RPMI8226 (cell line): ENCODE measurements at regions not wholly inside any gene's neighbourhood (a gene's known extent, or its start where the extent isn't known, plus 50 kb on each side); places are given as distances from the start of the nearest gene placed in this dataset.

Source experiments
- DNase-seq: peaks from one replicate; pipeline ENCODE4 v3.0.0-alpha.2; 2015

DNA sequence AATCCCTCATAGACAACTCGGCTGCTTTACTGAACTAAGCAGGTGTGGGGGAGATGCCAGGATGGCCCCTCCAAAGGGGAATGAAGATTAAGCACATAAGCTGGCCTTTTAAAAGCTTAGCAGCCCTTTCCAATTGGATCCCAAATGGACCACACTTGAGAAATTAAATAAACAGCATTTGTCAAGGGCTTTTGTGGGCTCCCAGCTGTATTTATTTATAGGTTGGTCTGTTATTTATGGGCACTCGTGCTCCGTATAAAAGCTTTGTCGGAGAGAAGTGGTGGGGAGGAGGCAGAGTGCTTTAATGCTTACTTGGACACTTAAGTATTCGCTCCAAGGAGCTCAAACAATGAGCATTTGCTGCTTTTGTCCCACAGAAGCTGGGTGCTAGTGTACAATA is 580.2 kb downstream of the MED13L start:
- DNase-seq, result no peak

GRCh38 chr12:115694564-115694963 is 582.9 kb downstream of the MED13L start:
- no peak for DNase-seq

- no peak for DNase-seq
These were observed 583.5 kb downstream of the MED13L start for GRCh38 chr12:115693970-115694369.

DNA sequence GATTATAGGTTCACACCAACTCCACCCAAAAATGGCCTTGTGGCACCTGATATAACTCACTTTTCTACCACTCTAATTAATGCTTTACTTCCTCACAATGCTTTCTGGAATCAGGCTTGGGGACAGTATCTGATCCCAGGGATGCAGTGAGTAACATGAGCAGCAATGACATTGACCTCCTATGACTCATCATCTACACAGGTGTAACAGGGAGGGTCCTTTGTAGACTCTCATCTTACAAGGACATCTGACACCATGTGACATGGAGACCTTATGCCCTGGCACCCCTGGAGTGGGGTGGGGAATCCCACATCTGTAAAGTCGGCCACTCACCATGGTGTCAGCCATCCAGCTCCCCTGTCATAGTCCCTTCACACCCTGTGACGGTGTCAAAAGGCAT is 586.4 kb downstream of the MED13L start:
- no peak for DNase-seq

- no peak for DNase-seq
These were observed 590.4 kb downstream of the MED13L start for GRCh38 chr12:115687094-115687493.

DNA sequence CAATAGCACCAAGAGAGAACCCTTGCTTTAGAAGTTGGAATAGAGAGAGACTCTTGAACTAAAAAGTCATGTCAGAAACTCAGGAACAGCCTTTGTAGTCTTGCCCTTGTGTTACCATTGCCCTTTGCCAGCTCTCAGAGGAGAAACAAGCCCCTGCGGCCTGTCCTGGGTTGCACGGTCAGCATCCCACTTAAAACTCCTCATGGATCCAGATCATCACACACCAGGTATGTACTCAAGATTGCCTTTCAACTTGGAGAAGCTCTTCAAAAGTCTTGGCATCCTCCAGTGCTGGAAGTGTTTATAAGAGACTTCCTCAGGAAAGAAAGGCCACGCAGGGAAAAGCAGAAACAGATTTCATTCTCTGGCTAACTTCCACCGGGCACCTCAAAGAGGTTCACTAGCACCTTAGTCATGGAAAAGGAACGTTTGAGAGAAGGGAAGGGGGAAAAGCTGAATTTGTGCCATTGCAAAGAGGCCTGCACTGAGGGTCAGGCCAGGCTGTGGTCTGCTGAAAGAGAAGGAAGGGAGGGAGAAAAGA is 594.2 kb downstream of the MED13L start:
- no peak for DNase-seq

GRCh38 chr12:115680967-115681366 is 596.5 kb downstream of the MED13L start:
- DNase-seq, result no peak

DNA sequence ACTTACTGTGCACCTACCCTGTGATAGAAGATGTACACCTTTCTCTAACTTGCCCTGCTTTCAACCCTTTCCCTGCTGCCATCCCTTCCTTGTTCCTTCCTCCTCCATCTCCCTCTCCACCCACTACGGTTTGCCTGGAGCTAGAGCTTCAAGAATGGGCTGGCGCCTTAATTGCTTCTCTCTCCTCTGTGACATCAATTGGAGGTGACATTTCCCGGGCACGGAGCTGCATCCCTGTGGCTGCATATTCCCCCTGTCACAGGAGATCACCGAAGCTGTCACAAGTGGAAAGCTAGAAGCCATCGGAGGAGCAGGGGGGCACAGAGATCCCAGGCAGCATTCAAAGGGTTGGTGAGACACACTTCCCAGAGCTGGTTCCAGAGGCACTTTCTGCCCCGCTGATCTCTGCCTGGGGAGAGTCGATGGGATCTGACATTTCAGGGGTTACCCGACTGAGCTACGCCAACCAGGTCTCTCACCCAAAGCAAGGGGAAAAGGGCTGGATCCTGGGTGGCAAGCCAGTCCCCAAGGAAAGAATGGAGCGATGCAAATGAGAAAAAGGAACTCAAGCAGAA is 604.9 kb downstream of the MED13L start:
- no peak for DNase-seq

DNA sequence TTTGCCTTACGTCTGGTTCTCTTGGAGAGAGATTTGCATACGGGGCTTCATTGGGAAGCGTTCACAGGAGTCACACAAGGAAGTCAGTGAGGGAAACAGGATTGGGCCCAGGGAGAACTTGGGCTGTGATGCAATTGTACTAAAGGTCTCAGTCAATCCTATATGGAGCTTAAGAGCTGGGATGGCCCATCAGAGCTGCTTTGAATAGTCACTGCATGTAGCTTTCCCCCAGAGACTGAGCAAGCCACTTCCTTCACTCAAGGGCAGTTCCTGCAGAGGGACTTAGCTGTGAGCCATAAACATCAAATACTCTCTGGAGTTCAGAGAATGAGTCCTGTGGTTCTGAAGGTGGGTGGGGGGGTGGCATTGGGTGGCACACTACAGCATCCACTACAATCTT is 605.4 kb downstream of the MED13L start:
- DNase-seq, result no peak

DNA sequence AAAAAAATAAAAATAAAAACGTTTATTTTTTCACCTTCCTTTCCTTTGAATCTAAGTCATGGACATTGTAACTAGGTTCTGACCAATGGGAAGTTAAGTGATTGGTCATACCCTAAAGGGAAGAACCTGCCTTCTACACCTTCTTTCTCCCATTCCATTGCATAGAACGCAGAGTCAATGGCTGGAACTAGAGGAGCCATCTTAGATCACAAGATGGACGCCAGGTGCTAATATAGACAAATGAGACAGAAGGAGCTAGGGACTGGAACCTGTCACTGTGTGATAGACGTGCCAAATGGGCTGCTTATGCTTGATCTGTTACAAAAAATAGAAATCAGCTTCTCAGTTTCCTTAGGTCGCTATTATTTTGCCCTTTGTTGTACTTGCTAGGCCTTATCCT is 606.6 kb downstream of the MED13L start:
- DNase-seq, result no peak

DNA sequence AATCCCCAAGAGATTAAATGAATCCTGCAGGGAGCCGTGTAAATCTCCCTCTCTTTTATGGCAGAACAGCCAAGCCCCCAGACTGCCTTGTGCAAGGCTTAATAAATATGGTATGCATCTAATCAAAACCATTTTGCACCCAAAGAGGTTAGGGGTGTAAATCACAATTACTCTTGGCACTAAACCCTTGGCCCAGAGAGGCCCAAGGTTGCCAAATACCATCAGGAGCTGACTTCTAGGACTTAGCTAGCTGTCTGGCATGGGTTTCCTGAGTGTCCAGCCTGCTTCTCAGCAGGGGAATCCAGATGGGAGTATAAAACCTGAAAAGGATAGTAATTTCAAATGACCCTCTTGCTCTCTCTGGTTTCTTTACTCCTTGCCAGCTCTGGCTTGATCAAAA is 610.4 kb downstream of the MED13L start:
- no peak for DNase-seq

DNA sequence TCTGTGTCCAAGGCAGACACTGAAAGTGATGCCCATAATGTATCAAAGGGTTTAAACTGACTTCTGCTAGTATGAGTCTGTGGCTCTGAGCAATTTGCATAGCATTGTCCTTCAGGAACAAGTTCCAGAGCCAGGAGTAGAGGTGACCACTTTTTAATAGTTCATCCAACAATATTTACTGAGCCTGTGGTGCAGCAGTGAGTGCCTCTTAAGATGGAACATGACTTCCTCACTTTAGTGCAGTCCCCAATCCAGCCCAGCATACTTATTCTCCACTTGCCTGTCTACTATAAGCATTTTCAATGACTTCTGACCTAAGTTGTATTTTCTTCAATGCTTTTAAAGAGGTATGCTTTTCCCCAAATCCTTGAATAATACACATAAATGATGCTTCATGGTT is 611.3 kb downstream of the MED13L start:
- no peak for DNase-seq

DNA sequence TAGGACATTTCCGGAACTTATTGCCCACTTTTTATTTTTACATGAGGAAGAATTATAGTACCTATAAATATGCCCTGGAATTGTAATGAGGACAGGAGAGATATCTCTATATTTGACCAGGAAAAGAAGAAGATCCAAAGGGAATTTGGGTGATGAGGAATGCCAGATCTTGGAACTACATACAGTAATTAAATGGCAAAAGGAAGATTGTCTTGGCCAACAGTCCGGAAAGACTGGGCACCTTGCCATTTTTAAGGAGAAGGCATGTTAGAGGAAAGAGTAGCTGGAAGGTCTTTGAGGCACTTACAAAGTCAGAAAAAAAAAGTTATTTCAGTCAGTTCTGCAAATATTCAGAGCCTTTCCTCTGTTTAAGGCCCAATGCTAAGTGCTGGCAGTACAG is 616.4 kb downstream of the MED13L start:
- no peak for DNase-seq

GRCh38 chr12:115660211-115660805 is 617.2 kb downstream of the MED13L start:
- DNase-seq, result no peak

DNA sequence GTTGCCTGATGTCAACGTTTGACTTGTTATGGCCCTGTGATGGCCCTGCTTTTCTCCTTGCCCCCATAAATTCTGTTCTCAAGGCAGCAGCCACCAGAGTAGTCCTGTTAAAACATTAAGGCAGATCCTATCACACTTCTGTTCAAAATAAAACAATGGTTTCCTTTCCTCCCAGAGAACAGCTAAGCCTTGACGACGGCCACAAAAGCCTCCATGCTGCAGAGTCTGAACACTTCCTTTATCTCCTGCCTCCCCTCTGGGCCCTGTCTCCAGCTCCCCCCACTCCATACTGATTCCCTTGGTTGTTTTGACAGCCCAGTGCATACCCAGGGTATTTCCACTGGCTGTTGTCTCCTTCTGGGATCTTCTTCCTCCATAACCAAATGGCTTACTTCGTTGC is 618.1 kb downstream of the MED13L start:
- DNase-seq, result no peak

DNA sequence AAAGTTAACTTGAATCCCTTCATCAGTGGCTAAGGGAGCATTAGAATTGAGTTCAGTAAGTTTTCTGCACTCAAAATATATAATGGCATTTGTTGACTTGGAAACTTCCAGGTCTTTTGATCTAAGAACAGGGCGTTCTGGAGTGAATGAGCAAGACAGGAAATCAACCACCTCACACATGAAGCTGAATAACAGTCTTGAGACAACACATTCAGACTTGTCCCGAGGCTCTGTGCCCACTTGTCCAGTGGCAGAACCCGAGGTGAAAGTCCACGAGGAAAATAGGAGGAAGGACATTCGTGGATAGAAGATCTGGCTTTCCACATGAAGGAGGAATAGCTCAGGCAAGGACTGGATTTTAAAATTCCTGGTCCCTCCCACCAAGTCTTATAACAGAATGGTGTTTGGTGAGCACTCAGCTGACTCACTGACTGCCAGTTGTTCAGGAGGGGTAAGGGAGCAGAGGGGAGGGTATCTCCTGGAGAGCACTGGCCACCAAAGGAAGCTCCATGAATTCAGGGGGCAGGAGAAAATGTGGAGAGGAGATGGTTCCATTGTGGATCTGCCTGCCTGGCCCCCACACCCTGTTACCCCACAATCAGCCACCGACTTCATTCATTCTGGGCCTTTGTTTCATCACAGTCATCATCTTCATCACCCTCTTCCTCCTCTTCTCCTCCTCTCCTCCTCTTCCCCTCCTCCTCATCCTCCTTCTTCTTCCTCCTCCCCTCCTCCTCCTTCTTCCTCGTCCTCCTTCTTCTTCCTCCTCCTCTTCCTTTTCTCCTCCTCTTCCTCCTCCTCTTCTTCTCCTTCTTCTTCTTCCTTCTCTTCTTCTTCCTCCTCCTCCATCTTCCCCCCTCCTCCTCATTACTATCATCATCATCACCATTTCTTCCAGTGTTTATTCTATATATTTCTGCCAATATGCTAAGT is 620.1 kb downstream of the MED13L start:
- DNase-seq, result no peak

GRCh38 chr12:115650026-115650425 is 627.5 kb downstream of the MED13L start:
- no peak for DNase-seq

- DNase-seq, result no peak
These were observed 629.0 kb downstream of the MED13L start for GRCh38 chr12:115648463-115648862.

GRCh38 chr12:115646210-115646609 is 631.3 kb downstream of the MED13L start:
- no peak for DNase-seq

- DNase-seq, result no peak
These were observed 636.6 kb downstream of the MED13L start for GRCh38 chr12:115640929-115641328.

DNA sequence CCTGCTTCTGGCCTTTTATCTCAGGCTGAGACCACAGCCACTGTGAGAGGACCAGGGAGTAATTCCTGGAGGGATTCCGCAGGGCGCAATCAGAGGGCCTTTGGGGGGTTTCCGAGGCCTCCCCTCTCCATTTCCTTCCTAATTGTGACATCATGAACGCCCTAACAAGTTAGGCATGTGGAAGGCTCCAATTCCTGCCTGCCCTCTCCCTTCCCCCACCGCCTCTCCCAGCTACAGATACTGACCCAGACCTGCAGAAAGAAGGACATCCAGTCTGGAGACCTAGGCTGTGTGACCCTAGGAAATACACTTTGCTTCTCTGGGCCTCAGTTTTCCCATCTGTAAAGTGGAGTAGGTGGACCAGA is 637.9 kb downstream of the MED13L start:
- no peak for DNase-seq

- no peak for DNase-seq
These were observed 638.5 kb downstream of the MED13L start for GRCh38 chr12:115638733-115639647.

DNA sequence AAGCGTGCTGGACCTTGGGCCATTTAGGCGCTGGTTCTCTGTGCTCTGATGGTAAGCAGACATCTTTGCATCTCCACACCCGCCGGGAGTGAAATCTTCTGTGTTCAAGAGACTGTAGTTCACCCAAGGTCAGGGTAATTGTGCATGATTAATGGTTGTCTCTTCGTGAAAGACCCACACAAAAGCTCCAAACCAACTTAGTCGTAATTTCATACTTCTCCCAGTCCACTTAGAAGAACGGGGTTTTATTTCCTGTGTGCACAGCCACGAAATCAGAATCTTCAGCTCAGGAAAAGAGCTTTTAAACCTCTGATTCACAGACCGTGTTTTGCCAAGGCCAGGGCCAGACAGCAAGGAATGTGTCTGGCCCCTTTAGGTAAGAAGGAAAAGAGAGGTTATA is 640.9 kb downstream of the MED13L start:
- DNase-seq, result no peak
